GM12878 (cell line): ENCODE measurements at regions not wholly inside any gene's neighbourhood (a gene's known extent, or its start where the extent isn't known, plus 50 kb on each side); places are given as distances from the start of the nearest gene placed in this dataset.

Experiments used
- ATAC-seq: fragments of 200-7000 bp; cut with Tn5 transposase; 3 replicates; pipeline ENCODE4 v1.9.1; 2020; ENCODE audit warnings: mild to moderate bottlenecking, moderate library complexity
- BruUV-seq: library from RNA; stranded (reverse); fragments of 400-500 nt; replicated peaks from 2 replicates; lab custom pipeline; 2021; lab: Mats Ljungman, UMichigan
- CTCF ChIA-PET: fragments of 300-600 bp; sonication (Branson Sonifier 250); formaldehyde crosslinking; extraction: SDS; loops from one replicate; lab custom pipeline; 2021; ENCODE audit warnings: inconsistent platforms; lab: Yijun Ruan, JAX
- POLR2A ChIA-PET: fragments of 350-600 bp; formaldehyde crosslinking; extraction: SDS; loops from one replicate; lab custom pipeline; 2021; ENCODE audit warnings: inconsistent platforms; lab: Charles Lee
- RAD21 ChIA-PET: fragments of 300-600 bp; sonication (Branson Sonifier 250); formaldehyde crosslinking; loops from one replicate; lab custom pipeline; 2023; ENCODE audit warnings: antibody characterized with exemption; ENCODE audit not compliant: unreplicated experiment; lab: Charles Lee
- SMC1A ChIA-PET: fragments of 300-600 bp; sonication (Branson Sonifier 250); formaldehyde crosslinking; loops from one replicate; lab custom pipeline; 2023; ENCODE audit not compliant: unreplicated experiment, uncharacterized antibody; lab: Charles Lee
- DNase-seq: peaks from one replicate; pipeline ENCODE4 v3.0.0-alpha.2; 2011; ENCODE audit warnings: low read depth, low spot score
- FAIRE-seq: peaks from 3 replicates; lab custom pipeline; 2011; peaks lifted over from hg19 to GRCh38; lab: Jason Lieb, UNC
- H2AFZ ChIP-seq: 2 replicates; pipeline ENCODE4 v1.6.0; 2011; ENCODE audit warnings: low read depth, low read length, control low read depth; ENCODE audit not compliant: control insufficient read depth
- H3K27ac ChIP-seq: 2 replicates; pipeline ENCODE4 v1.5.1; 2011; ENCODE audit warnings: control low read depth; ENCODE audit not compliant: control insufficient read depth, insufficient read depth
- H3K27me3 ChIP-seq, 2 experiments: replicated peaks in 1 of 2; 2 replicates each; pipeline versions ENCODE4 v1.6.0 to v1.6.1; 2011; ENCODE audit warnings: low read length in 1 of 2; ENCODE audit not compliant: control insufficient read depth in 2 of 2, insufficient read depth in 2 of 2
- H3K36me3 ChIP-seq, 2 experiments: 2 replicates each; pipeline ENCODE4 v1.5.1; 2011; ENCODE audit warnings: low read length in 1 of 2; ENCODE audit not compliant: control insufficient read depth in 2 of 2, insufficient read depth in 2 of 2
- H3K4me1 ChIP-seq: 2 replicates; pipeline ENCODE4 v1.6.1; 2011; ENCODE audit warnings: mild to moderate bottlenecking, low read length, moderate library complexity, mixed read lengths; ENCODE audit not compliant: control insufficient read depth, insufficient read depth
- H3K4me2 ChIP-seq: 2 replicates; pipeline ENCODE4 v1.6.0; 2011; ENCODE audit warnings: control low read depth; ENCODE audit not compliant: control insufficient read depth, insufficient read depth
- H3K4me3 ChIP-seq: fragments of 200-600 bp; sonication (generic); 2 replicates; pipeline ENCODE4 v1.5.1; 2016
- H3K79me2 ChIP-seq: 2 replicates; pipeline ENCODE4 v1.6.0; 2011; ENCODE audit warnings: low read length; ENCODE audit not compliant: control insufficient read depth, insufficient read depth
- H3K9ac ChIP-seq: 2 replicates; pipeline ENCODE4 v1.8.0; 2011; ENCODE audit warnings: low read length, control low read depth, mixed read lengths; ENCODE audit not compliant: control insufficient read depth, insufficient read depth
- H3K9me3 ChIP-seq: replicated peaks from 3 replicates; pipeline ENCODE4 v1.5.1; 2011; ENCODE audit warnings: mild to moderate bottlenecking, low read length; ENCODE audit not compliant: control insufficient read depth, insufficient read depth
- H4K20me1 ChIP-seq: 2 replicates; pipeline ENCODE4 v1.6.0; 2011; ENCODE audit not compliant: control insufficient read depth, insufficient read depth
- CUX1 ChIP-seq: IDR thresholded peaks from 2 replicates; pipeline ENCODE4 v1.6.1; 2012; ENCODE audit warnings: improper control_type of control experiment, low read depth, low read length; ENCODE audit not compliant: insufficient replicate concordance
- GABPA ChIP-seq: IDR thresholded peaks from 2 replicates; pipeline ENCODE4 v1.6.1; 2014; ENCODE audit warnings: antibody characterized with exemption, low read depth, mild to moderate bottlenecking, inconsistent platforms
- HDAC2 ChIP-seq: fragments of 200-600 bp; sonication (generic); IDR thresholded peaks from 2 replicates; pipeline ENCODE4 v1.6.1; 2017
- NFYB ChIP-seq: IDR thresholded peaks from 2 replicates; pipeline ENCODE4 v1.6.1; 2011; ENCODE audit warnings: low read depth, mild to moderate bottlenecking, low read length, improper control_type of control experiment, moderate library complexity; ENCODE audit not compliant: insufficient read depth
- NRF1 ChIP-seq: conservative IDR thresholded peaks from 2 replicates; pipeline ENCODE4 v1.6.1; 2011; ENCODE audit warnings: mild to moderate bottlenecking, low read depth, low read length, improper control_type of control experiment
- PML ChIP-seq: IDR thresholded peaks from 2 replicates; pipeline ENCODE4 v1.6.1; 2012; ENCODE audit warnings: low read length, inconsistent platforms
- RAD21 ChIP-seq: IDR thresholded peaks from 2 replicates; pipeline ENCODE4 v1.6.1; 2011; ENCODE audit warnings: mild to moderate bottlenecking, low read depth, low read length, moderate library complexity; ENCODE audit not compliant: insufficient read depth
- in situ Hi-C: fragments of 300-500 bp; cut with MboI; formaldehyde crosslinking; loops from 9 replicates; pipeline ENCODE4 v1.14.3; 2018; ENCODE audit warnings: mixed read lengths
- intact Hi-C: fragments of 100-400 bp; cut with micrococcal nuclease; formaldehyde crosslinking; loops from one replicate; pipeline ENCODE4 v1.14.2; 2022; ENCODE audit not compliant: unreplicated experiment

- Histone ChIP-seq H3K36me3 (no peaks in the 10 kb centered on the region), H3K4me3 (no peak overlapping the region), H2AFZ (no peak overlapping the region), H3K27me3 (no peaks in the 10 kb centered on the region), H3K27ac (no peak overlapping the region), H3K79me2 (no peaks in the 10 kb centered on the region), H4K20me1 (no peaks in the 10 kb centered on the region), H3K9me3 (no peaks in the 10 kb centered on the region), H3K4me1 (peaks cover 8% of the 10 kb centered on the region), H3K4me2 (no peak overlapping the region), H3K9ac (no peak overlapping the region)
- ChIA-PET RAD21 (no interaction called here), SMC1A (interaction anchor here (1.0 to 5.4 kb wide), 4 partner anchors 10 to 90 kb away, joined by 3 to 44 read pairs (median 4); no protein-coding TSS in a partner anchor), POLR2A (no interaction called here), CTCF (interaction anchor here (0.8 to 3.2 kb wide), 2 partner anchors 90 to 1186 kb away, joined by 3 to 14 read pairs; no protein-coding TSS in a partner anchor)
- in situ Hi-C loops (no loop called here), intact Hi-C loops (no loop called here)
- DNase-seq (no peak), ATAC-seq (no peak), FAIRE-seq (no peak)
- BruUV-seq, result no TSS peak
- TF ChIP-seq GABPA, result no peak
- TF ChIP-seq CUX1, result no peak
- no peak for TF ChIP-seq PML
- no peak for TF ChIP-seq RAD21
- TF ChIP-seq NFYB, result no peak
- no peak for TF ChIP-seq HDAC2
- TF ChIP-seq NRF1, result no peak
Observed at GRCh38 chr14:53703457-53703856, 253.2 kb downstream of the BMP4 start.
